ENCODE measurements at regions not wholly inside any gene's neighbourhood (a gene's known extent, or its start where the extent isn't known, plus 50 kb on each side); places are given as distances from the start of the nearest gene placed in this dataset.

DNA sequence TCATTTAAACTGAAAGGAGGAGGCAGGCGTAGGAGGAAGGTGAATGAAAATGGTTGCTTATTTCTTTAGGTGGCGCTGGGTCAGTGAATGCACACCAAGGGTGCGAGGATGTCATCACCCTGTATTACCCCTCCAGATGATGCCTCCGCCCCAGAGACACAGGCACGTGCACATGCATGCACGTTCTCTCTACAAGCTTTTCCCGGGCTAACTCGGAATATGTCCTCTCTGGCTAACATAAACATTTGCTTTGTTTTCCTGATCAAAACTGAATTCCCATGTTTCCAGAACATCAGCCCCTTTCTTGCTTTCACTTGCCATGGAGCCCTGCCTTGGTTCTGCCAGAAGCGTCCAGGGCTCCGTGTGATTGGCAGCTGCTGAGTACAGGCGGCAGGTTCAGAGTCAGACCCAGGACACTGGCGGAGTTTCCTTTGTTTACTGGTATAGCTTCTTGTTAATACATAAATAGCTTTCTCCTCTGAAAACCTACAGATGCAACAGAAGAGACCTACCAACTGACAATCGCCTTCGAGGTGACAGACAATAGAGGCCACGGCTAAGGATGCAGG lies 131.2 kb upstream of the RPS6KA2 start:
- TF ChIP-seq, protein P1, sequence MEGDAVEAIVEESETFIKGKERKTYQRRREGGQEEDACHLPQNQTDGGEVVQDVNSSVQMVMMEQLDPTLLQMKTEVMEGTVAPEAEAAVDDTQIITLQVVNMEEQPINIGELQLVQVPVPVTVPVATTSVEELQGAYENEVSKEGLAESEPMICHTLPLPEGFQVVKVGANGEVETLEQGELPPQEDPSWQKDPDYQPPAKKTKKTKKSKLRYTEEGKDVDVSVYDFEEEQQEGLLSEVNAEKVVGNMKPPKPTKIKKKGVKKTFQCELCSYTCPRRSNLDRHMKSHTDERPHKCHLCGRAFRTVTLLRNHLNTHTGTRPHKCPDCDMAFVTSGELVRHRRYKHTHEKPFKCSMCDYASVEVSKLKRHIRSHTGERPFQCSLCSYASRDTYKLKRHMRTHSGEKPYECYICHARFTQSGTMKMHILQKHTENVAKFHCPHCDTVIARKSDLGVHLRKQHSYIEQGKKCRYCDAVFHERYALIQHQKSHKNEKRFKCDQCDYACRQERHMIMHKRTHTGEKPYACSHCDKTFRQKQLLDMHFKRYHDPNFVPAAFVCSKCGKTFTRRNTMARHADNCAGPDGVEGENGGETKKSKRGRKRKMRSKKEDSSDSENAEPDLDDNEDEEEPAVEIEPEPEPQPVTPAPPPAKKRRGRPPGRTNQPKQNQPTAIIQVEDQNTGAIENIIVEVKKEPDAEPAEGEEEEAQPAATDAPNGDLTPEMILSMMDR (IDR thresholded peaks at IDR 0.05 in 4 of 5, conservative IDR thresholded peaks at IDR 0.05 in 1 of 5): no peak
- no peak for TF ChIP-seq POLR2A (IDR thresholded peaks at IDR 0.05)
